SH-SY5Y (cell line): ENCODE measurements at regions not wholly inside any gene's neighbourhood (a gene's known extent, or its start where the extent isn't known, plus 50 kb on each side); places are given as distances from the start of the nearest gene placed in this dataset.

Experiments
- GATA2 ChIP-seq: IDR thresholded peaks from 2 replicates; pipeline ENCODE4 v1.6.1; 2011; ENCODE audit warnings: mild to moderate bottlenecking, low read depth, low read length
- GATA3 ChIP-seq: IDR thresholded peaks from 2 replicates; pipeline ENCODE4 v1.6.1; 2011; ENCODE audit warnings: low read depth, mild to moderate bottlenecking, low read length, moderate library complexity

- TF ChIP-seq GATA2 (no peak), GATA3 (no peak)
Measured at GRCh38 chr4:164606478-164606877, 147.5 kb upstream of the SMIM31 start.
